H1 (cell line): ENCODE measurements at regions not wholly inside any gene's neighbourhood (a gene's known extent, or its start where the extent isn't known, plus 50 kb on each side); places are given as distances from the start of the nearest gene placed in this dataset.

ENCODE experiments used
- CTCF ChIA-PET: fragments of 300-600 bp; sonication (Branson Sonifier 250); formaldehyde crosslinking; loops from one replicate; lab custom pipeline; 2021; ENCODE audit not compliant: partially characterized antibody; lab: Charles Lee
- POLR2A ChIA-PET: fragments of 300-600 bp; sonication (Branson Sonifier 250); formaldehyde crosslinking; loops from one replicate; lab custom pipeline; 2021; ENCODE audit warnings: inconsistent platforms; ENCODE audit not compliant: partially characterized antibody; lab: Charles Lee
- DNase-seq, 2 experiments: peaks; one replicate each; pipeline versions ENCODE4 v3.0.0 to v3.0.0-alpha.2; 2010 to 2022; ENCODE audit warnings: low spot score in 2 of 2, low read depth in 1 of 2, mixed read lengths in 1 of 2
- FAIRE-seq: peaks from 2 replicates; lab custom pipeline; 2011; peaks lifted over from hg19 to GRCh38; lab: Jason Lieb, UNC
- H2AFZ ChIP-seq: 2 replicates; pipeline ENCODE4 v1.8.1; 2012; ENCODE audit warnings: low read length, inconsistent platforms
- H2AK5ac ChIP-seq: 2 replicates; pipeline ENCODE4 v1.6.1; 2013; ENCODE audit warnings: low read depth, low read length
- H2BK120ac ChIP-seq: replicated peaks from 2 replicates; pipeline ENCODE3; 2013; ENCODE audit warnings: low read depth, low read length, inconsistent platforms
- H2BK12ac ChIP-seq: 2 replicates; pipeline ENCODE4 v1.6.1; 2013; ENCODE audit warnings: low read depth, low read length
- H2BK15ac ChIP-seq: 2 replicates; pipeline ENCODE4 v1.6.1; 2013; ENCODE audit warnings: low read length
- H2BK20ac ChIP-seq: 2 replicates; pipeline ENCODE4 v1.6.1; 2013; ENCODE audit warnings: low read length
- H2BK5ac ChIP-seq: 2 replicates; pipeline ENCODE4 v1.6.1; 2013; ENCODE audit warnings: low read depth, low read length
- H3K14ac ChIP-seq: 2 replicates; pipeline ENCODE4 v1.6.1; 2013; ENCODE audit warnings: inconsistent platforms; ENCODE audit not compliant: insufficient read length
- H3K18ac ChIP-seq: 2 replicates; pipeline ENCODE4 v1.6.1; 2013; ENCODE audit warnings: low read length; ENCODE audit errors: extremely low read depth
- H3K23ac ChIP-seq: 2 replicates; pipeline ENCODE4 v1.6.1; 2013; ENCODE audit warnings: inconsistent platforms; ENCODE audit not compliant: insufficient read length
- H3K23me2 ChIP-seq: 2 replicates; pipeline ENCODE4 v1.6.1; 2013; ENCODE audit warnings: low read depth, low read length
- H3K27ac ChIP-seq: 2 replicates; pipeline ENCODE4 v1.6.1; 2011; ENCODE audit warnings: low read depth, low read length, inconsistent platforms
- H3K27me3 ChIP-seq, 4 experiments: replicated peaks in 1 of 4; 1 replicate in 1 of 4; 2 replicates in 3 of 4; pipeline versions ENCODE4 v1.6.1 to v1.8.1; 2011 to 2013; ENCODE audit warnings: low read length in 3 of 4, mild to moderate bottlenecking in 3 of 4, inconsistent platforms in 2 of 4, mixed read lengths in 2 of 4, moderate library complexity in 1 of 4; ENCODE audit not compliant: control insufficient read depth in 3 of 4, insufficient read depth in 3 of 4; ENCODE audit errors: extremely low read depth in 1 of 4
- H3K36me3 ChIP-seq, 4 experiments: 2 replicates each; pipeline versions ENCODE4 v1.6.1 to v1.8.1; 2011 to 2013; ENCODE audit warnings: mild to moderate bottlenecking in 4 of 4, low read length in 3 of 4, moderate library complexity in 2 of 4, control low read depth in 1 of 4, inconsistent platforms in 1 of 4; ENCODE audit not compliant: insufficient read depth in 4 of 4, control insufficient read depth in 2 of 4
- H3K4ac ChIP-seq: replicated peaks from 2 replicates; pipeline ENCODE3; 2013; ENCODE audit warnings: low read length, low read depth, mixed read lengths, inconsistent platforms; ENCODE audit not compliant: insufficient read length
- H3K4me1 ChIP-seq, 4 experiments: replicated peaks in 1 of 4; 1 replicate in 1 of 4; 2 replicates in 3 of 4; pipeline versions ENCODE4 v1.6.1 to v1.8.1; 2011 to 2013; ENCODE audit warnings: low read length in 3 of 4, inconsistent platforms in 2 of 4, mixed read lengths in 1 of 4; ENCODE audit not compliant: insufficient read depth in 4 of 4, control insufficient read depth in 3 of 4
- H3K4me2 ChIP-seq, 2 experiments: 2 replicates each; pipeline versions ENCODE4 v1.6.1 to v1.8.1; 2011 to 2013; ENCODE audit warnings: low read depth in 2 of 2, low read length in 2 of 2, control low read depth in 1 of 2, inconsistent platforms in 1 of 2, mild to moderate bottlenecking in 1 of 2; ENCODE audit not compliant: insufficient read depth in 1 of 2
- H3K4me3 ChIP-seq, 4 experiments: fragments of 200-600, 300-600 bp in 1 of 4; sonication (generic), shearing (Covaris generic), sonication (Bioruptor Twin) in 1 of 4; 2 replicates each; pipeline versions ENCODE4 v1.5.1 to v1.8.1; 2011 to 2016; ENCODE audit warnings: low read length in 4 of 4, low read depth in 3 of 4, control low read depth in 2 of 4, inconsistent platforms in 2 of 4, mild to moderate bottlenecking in 2 of 4, mixed read lengths in 1 of 4, moderate library complexity in 1 of 4; ENCODE audit not compliant: insufficient read depth in 2 of 4; ENCODE audit errors: extremely low read depth in 1 of 4
- H3K56ac ChIP-seq: replicated peaks from 2 replicates; pipeline ENCODE3; 2013; ENCODE audit warnings: low read depth, mild to moderate bottlenecking, mixed read lengths, low read length, inconsistent platforms; ENCODE audit not compliant: insufficient read length
- H3K79me1 ChIP-seq: 2 replicates; pipeline ENCODE4 v1.6.1; 2013; ENCODE audit warnings: low read depth, low read length, control low read depth
- H3K79me2 ChIP-seq, 2 experiments: 2 replicates each; pipeline versions ENCODE4 v1.6.1 to v1.8.1; 2012 to 2013; ENCODE audit warnings: low read length in 2 of 2, mild to moderate bottlenecking in 2 of 2, inconsistent platforms in 1 of 2; ENCODE audit not compliant: insufficient read depth in 2 of 2, control insufficient read depth in 1 of 2
- H3K9ac ChIP-seq, 4 experiments: replicated peaks in 1 of 4; 1 replicate in 1 of 4; 2 replicates in 3 of 4; pipeline versions ENCODE4 v1.6.1 to v1.8.1; 2011 to 2013; ENCODE audit warnings: low read depth in 3 of 4, low read length in 3 of 4, control low read depth in 2 of 4, mild to moderate bottlenecking in 2 of 4, moderate library complexity in 2 of 4, inconsistent platforms in 1 of 4; ENCODE audit errors: extremely low read depth in 1 of 4
- H3K9me3 ChIP-seq, 2 experiments: 2 replicates each; pipeline versions ENCODE4 v1.6.1 to v1.8.1; 2012 to 2013; ENCODE audit warnings: mild to moderate bottlenecking in 2 of 2, moderate library complexity in 2 of 2, control low read depth in 1 of 2, inconsistent platforms in 1 of 2, low read depth in 1 of 2, low read length in 1 of 2, mixed read lengths in 1 of 2; ENCODE audit not compliant: insufficient read depth in 2 of 2
- H4K20me1 ChIP-seq, 2 experiments: replicated peaks in 1 of 2; 2 replicates each; pipeline versions ENCODE3 to v1.8.1; 2011 to 2013; ENCODE audit warnings: inconsistent platforms in 2 of 2, low read length in 2 of 2, mild to moderate bottlenecking in 1 of 2; ENCODE audit not compliant: insufficient read depth in 2 of 2, control insufficient read depth in 1 of 2
- H4K5ac ChIP-seq: 2 replicates; pipeline ENCODE4 v1.6.1; 2013; ENCODE audit warnings: low read length, low read depth, mixed read lengths, inconsistent platforms; ENCODE audit not compliant: insufficient read length
- H4K8ac ChIP-seq: 2 replicates; pipeline ENCODE4 v1.8.0; 2013; ENCODE audit warnings: mild to moderate bottlenecking, moderate library complexity, low read length, inconsistent platforms; ENCODE audit not compliant: insufficient read depth; ENCODE audit errors: extremely low read depth
- H4K91ac ChIP-seq: replicated peaks from 2 replicates; pipeline ENCODE3; 2013; ENCODE audit warnings: low read length, mixed read lengths, inconsistent platforms; ENCODE audit not compliant: insufficient read length
- ASH2L ChIP-seq: fragments of 200-600, 300-600 bp; sonication (generic); IDR thresholded peaks from one replicate; pipeline ENCODE4 v1.7.1; 2017; ENCODE audit warnings: low read length
- CBX5 ChIP-seq: fragments of 300-800, 300-1000 bp; sonication (generic); IDR thresholded peaks from 2 replicates; pipeline ENCODE4 v1.7.1; 2016; ENCODE audit warnings: antibody characterized with exemption, low read length, low read depth
- EGR1 ChIP-seq: IDR thresholded peaks from 2 replicates; pipeline ENCODE4 v1.6.1; 2011; ENCODE audit warnings: low read depth, low read length, borderline replicate concordance
- EZH2 ChIP-seq: fragments of 200-600 bp; sonication (generic); IDR thresholded peaks from 2 replicates; pipeline ENCODE4 v1.7.1; 2012; ENCODE audit warnings: low read depth, mild to moderate bottlenecking, moderate library complexity, low read length, inconsistent platforms; ENCODE audit not compliant: severe bottlenecking
- GABPA ChIP-seq: IDR thresholded peaks from 2 replicates; pipeline ENCODE4 v1.6.1; 2011; ENCODE audit warnings: mild to moderate bottlenecking, low read length, moderate library complexity, borderline replicate concordance; ENCODE audit not compliant: insufficient read depth
- MAFK ChIP-seq: IDR thresholded peaks from 2 replicates; pipeline ENCODE4 v1.6.1; 2012; ENCODE audit warnings: low read depth, mild to moderate bottlenecking, improper control_type of control experiment, low read length
- NRF1 ChIP-seq: IDR thresholded peaks from 2 replicates; pipeline ENCODE4 v1.6.1; 2011; ENCODE audit warnings: mild to moderate bottlenecking, low read depth, low read length, improper control_type of control experiment
- POLR2AphosphoS5 ChIP-seq: IDR thresholded peaks from 2 replicates; pipeline ENCODE4 v1.6.1; 2011; ENCODE audit warnings: low read depth, low read length
- POU5F1 ChIP-seq: IDR thresholded peaks from 2 replicates; pipeline ENCODE4 v1.6.1; 2011; ENCODE audit warnings: low read depth, mild to moderate bottlenecking, low read length, moderate library complexity
- RAD21 ChIP-seq, 2 experiments: IDR thresholded peaks in 1 of 2; conservative IDR thresholded peaks in 1 of 2; 2 replicates each; pipeline ENCODE4 v1.6.1; 2011; ENCODE audit warnings: low read depth in 2 of 2, low read length in 2 of 2, improper control_type of control experiment in 1 of 2, inconsistent platforms in 1 of 2, mild to moderate bottlenecking in 1 of 2, moderate library complexity in 1 of 2
- YY1 ChIP-seq: IDR thresholded peaks from 2 replicates; pipeline ENCODE4 v1.6.1; 2011; ENCODE audit warnings: low read depth, mild to moderate bottlenecking, low read length
- WGBS, 2 experiments: shearing (Covaris generic) in 1 of 2; methylation state at CpG; one replicate each; pipeline versions ENCODE4 v1.1.6 to v1.1.7; 2013 to 2015; ENCODE audit warnings: low lambda C conversion rate in 2 of 2, mixed read lengths in 2 of 2, inconsistent platforms in 1 of 2, low coverage in 1 of 2, missing lambda C conversion rate in 1 of 2; ENCODE audit not compliant: insufficient replicate concordance in 2 of 2, insufficient coverage in 1 of 2, insufficient read length in 1 of 2; ENCODE audit errors: extremely low coverage in 1 of 2, missing lambda C conversion rate in 1 of 2; 5-methylcytosine and 5-hydroxymethylcytosine counted together
- TF ChIP-seq, protein P1 (sequence below), 3 experiments: IDR thresholded peaks; 1 replicate in 2 of 3; 2 replicates in 1 of 3; pipeline versions ENCODE4 v1.5.1 to v1.6.1; 2011; ENCODE audit warnings: low read length in 3 of 3, mild to moderate bottlenecking in 3 of 3, inconsistent platforms in 2 of 3, low read depth in 1 of 3, moderate library complexity in 1 of 3; ENCODE audit not compliant: insufficient read depth in 1 of 3; ENCODE audit errors: control extremely low read depth in 1 of 3

DNA sequence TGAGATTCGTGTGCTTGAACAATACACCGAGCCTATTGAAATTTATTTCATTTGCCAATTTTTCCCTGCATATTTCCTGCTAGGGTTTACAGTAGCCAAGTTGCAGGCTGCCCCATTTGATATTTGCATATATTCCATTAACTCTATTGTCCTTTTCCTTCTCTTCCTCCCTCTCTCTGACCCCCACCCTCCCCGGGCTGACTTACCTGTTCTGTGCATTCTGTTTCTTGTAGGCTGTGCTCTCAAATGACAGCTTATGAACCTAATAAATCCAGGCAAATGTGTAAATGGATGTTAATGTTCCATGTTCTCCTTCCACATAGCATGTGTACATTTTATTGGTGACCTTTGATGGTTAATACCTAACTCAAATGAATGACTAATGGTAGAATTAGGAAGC, 1169.2 kb upstream of the WWC1 start:
- H3K14ac ChIP-seq, result no peak overlapping the region
- H2BK12ac ChIP-seq, result no peak overlapping the region
- 94% methylated on average over 3 of the region's 3 CpGs; no CpG with 5 or more reads in 1 of the 2 experiments for WGBS, 2 experiments
- no peak for TF ChIP-seq NRF1
- TF ChIP-seq EZH2, result no peak
- TF ChIP-seq, protein P1, sequence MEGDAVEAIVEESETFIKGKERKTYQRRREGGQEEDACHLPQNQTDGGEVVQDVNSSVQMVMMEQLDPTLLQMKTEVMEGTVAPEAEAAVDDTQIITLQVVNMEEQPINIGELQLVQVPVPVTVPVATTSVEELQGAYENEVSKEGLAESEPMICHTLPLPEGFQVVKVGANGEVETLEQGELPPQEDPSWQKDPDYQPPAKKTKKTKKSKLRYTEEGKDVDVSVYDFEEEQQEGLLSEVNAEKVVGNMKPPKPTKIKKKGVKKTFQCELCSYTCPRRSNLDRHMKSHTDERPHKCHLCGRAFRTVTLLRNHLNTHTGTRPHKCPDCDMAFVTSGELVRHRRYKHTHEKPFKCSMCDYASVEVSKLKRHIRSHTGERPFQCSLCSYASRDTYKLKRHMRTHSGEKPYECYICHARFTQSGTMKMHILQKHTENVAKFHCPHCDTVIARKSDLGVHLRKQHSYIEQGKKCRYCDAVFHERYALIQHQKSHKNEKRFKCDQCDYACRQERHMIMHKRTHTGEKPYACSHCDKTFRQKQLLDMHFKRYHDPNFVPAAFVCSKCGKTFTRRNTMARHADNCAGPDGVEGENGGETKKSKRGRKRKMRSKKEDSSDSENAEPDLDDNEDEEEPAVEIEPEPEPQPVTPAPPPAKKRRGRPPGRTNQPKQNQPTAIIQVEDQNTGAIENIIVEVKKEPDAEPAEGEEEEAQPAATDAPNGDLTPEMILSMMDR (IDR thresholded peaks at IDR 0.05; ENCODE audit: control extremely low read depth in 1 of 3, insufficient read depth in 1 of 3, low read depth in 1 of 3, low read length in 3 of 3), result no peak
- TF ChIP-seq GABPA, result no peak
- no peak for TF ChIP-seq EGR1
- no peak for TF ChIP-seq POU5F1
- no peak for TF ChIP-seq MAFK
- no peak for TF ChIP-seq CBX5
- TF ChIP-seq POLR2AphosphoS5, result no peak
- TF ChIP-seq YY1, result no peak
- no peak for TF ChIP-seq ASH2L
- TF ChIP-seq RAD21 (IDR thresholded peaks at IDR 0.05 in 1 of 2, conservative IDR thresholded peaks at IDR 0.05 in 1 of 2; ENCODE audit: low read depth in 2 of 2, low read length in 2 of 2), result no peak

More for the DNA sequence above, 1169.2 kb upstream of the WWC1 start:
- Histone ChIP-seq H4K5ac (no peak overlapping the region), H3K27me3 (no peaks in the 10 kb centered on the region), H3K79me1 (no peaks in the 10 kb centered on the region), H3K4me3 (no peak overlapping the region), H4K91ac (no peak overlapping the region), H2AFZ (no peak overlapping the region), H4K20me1 (no peaks in the 10 kb centered on the region), H3K79me2 (no peaks in the 10 kb centered on the region), H3K23me2 (no peaks in the 10 kb centered on the region), H3K9ac (no peak overlapping the region), H2BK20ac (no peak overlapping the region), H3K18ac (no peak overlapping the region), H4K8ac (no peak overlapping the region), H3K56ac (no peak overlapping the region), H3K36me3 (no peaks in the 10 kb centered on the region), H3K4ac (no peak overlapping the region), H3K23ac (no peak overlapping the region), H3K27ac (no peak overlapping the region), H2AK5ac (no peak overlapping the region), H2BK120ac (no peak overlapping the region), H3K4me2 (no peak overlapping the region), H2BK5ac (no peak overlapping the region), H3K4me1 (no peaks in the 10 kb centered on the region), H3K9me3 (no peaks in the 10 kb centered on the region), H2BK15ac (no peak overlapping the region)
- DNase-seq, result no peak
- ChIA-PET POLR2A (no interaction called here), CTCF (no interaction called here)
- FAIRE-seq, result no peak
